ENCODE measurements at regions not wholly inside any gene's neighbourhood (a gene's known extent, or its start where the extent isn't known, plus 50 kb on each side); places are given as distances from the start of the nearest gene placed in this dataset.

DNA sequence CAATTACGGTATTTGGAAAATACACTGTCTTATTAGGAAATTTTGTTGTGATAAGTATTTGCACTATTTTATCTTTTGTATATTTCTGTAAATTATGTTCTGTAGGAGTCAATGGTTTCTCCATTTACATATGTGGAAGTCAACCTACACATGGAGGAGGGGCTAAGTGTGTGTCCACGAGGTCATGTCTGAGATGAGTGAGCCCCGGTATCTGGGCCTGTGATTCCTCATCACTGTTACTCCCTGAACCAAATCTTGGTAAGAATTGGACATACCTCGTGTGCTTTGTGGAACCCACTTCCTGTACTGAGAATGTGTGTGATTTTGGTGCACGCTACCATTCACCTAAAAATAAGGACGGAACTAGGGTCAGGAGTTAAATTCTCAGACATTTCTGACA, 1105.5 kb downstream of the TMEM121 start:
- TF ChIP-seq EZH2 (IDR thresholded peaks at IDR 0.05) = no peak
- no peak for TF ChIP-seq POLR2AphosphoS5 (IDR thresholded peaks at IDR 0.05; ENCODE audit: borderline replicate concordance, low read depth, low read length)

All from SK-N-MC (cell line).